Nephron (organoid): ENCODE measurements at regions not wholly inside any gene's neighbourhood (a gene's known extent, or its start where the extent isn't known, plus 50 kb on each side); places are given as distances from the start of the nearest gene placed in this dataset.

Experiments used
- H3K27ac Mint-ChIP-seq, 3 experiments: 2 replicates each; pipeline ENCODE4 v1.8.0; 2020; ENCODE audit warnings: mixed read lengths in 3 of 3, mild to moderate bottlenecking in 2 of 3, moderate library complexity in 1 of 3
- H3K27me3 Mint-ChIP-seq: 2 replicates; pipeline ENCODE4 v1.8.0; 2021; ENCODE audit warnings: low read depth, mild to moderate bottlenecking, moderate library complexity, mixed read lengths
- H3K36me3 Mint-ChIP-seq: 2 replicates; pipeline ENCODE4 v1.8.0; 2020; ENCODE audit warnings: low read depth, mixed read lengths
- H3K4me1 Mint-ChIP-seq: 2 replicates; pipeline ENCODE4 v1.8.0; 2020; ENCODE audit warnings: mixed read lengths
- H3K4me3 Mint-ChIP-seq, 3 experiments: 2 replicates each; pipeline ENCODE4 v1.8.0; 2020; ENCODE audit warnings: mild to moderate bottlenecking in 3 of 3, mixed read lengths in 3 of 3, moderate library complexity in 2 of 3
- H3K9me3 Mint-ChIP-seq: 2 replicates; pipeline ENCODE4 v1.8.0; 2020; ENCODE audit warnings: mixed read lengths
- CTCF ChIP-seq, 3 experiments: fragments of 200-600 bp; sonication (generic); IDR thresholded peaks; one replicate each; pipeline ENCODE4 v1.5.0; 2021; ENCODE audit warnings: antibody characterized with exemption in 3 of 3; ENCODE audit not compliant: unreplicated experiment in 3 of 3

- no peaks in the 10 kb centered on the region for H3K36me3 Mint-ChIP-seq
- H3K27me3 Mint-ChIP-seq: no peaks in the 10 kb centered on the region
- no peak overlapping the region for H3K27ac Mint-ChIP-seq
- H3K4me1 Mint-ChIP-seq: no peaks in the 10 kb centered on the region
- no peak overlapping the region for H3K4me3 Mint-ChIP-seq
- H3K9me3 Mint-ChIP-seq: no peaks in the 10 kb centered on the region
- TF ChIP-seq CTCF (IDR thresholded peaks at IDR 0.05; ENCODE audit: unreplicated experiment in 3 of 3): no peak
Measured at GRCh38 chr13:63972328-63972727, 2556.7 kb upstream of the PCDH20 start.

- Mint-ChIP-seq H3K9me3 (peaks cover 18% of the 10 kb centered on the region), H3K36me3 (no peaks in the 10 kb centered on the region), H3K4me1 (no peaks in the 10 kb centered on the region), H3K4me3 (no peak overlapping the region), H3K27me3 (no peaks in the 10 kb centered on the region), H3K27ac (no peak overlapping the region)
- no peak for TF ChIP-seq CTCF (IDR thresholded peaks at IDR 0.05; ENCODE audit: unreplicated experiment in 3 of 3)
Measured at GRCh38 chr13:63954683-63955082, 2539.0 kb upstream of the PCDH20 start.

- Mint-ChIP-seq H3K36me3 (no peaks in the 10 kb centered on the region), H3K27ac (no peak overlapping the region), H3K27me3 (no peaks in the 10 kb centered on the region), H3K9me3 (peaks cover 5% of the 10 kb centered on the region), H3K4me1 (no peaks in the 10 kb centered on the region), H3K4me3 (no peak overlapping the region)
- no peak for TF ChIP-seq CTCF (IDR thresholded peaks at IDR 0.05; ENCODE audit: unreplicated experiment in 3 of 3)
Measured at GRCh38 chr13:63948045-63948444, 2532.4 kb upstream of the PCDH20 start.

GRCh38 chr13:63944911-63945310 is 2529.3 kb upstream of the PCDH20 start:
- Mint-ChIP-seq H3K36me3 (no peaks in the 10 kb centered on the region), H3K4me3 (no peak overlapping the region), H3K27me3 (no peaks in the 10 kb centered on the region), H3K4me1 (no peaks in the 10 kb centered on the region), H3K9me3 (no peaks in the 10 kb centered on the region), H3K27ac (no peak overlapping the region)
- no peak for TF ChIP-seq CTCF (IDR thresholded peaks at IDR 0.05; ENCODE audit: unreplicated experiment in 3 of 3)

- H3K4me1 Mint-ChIP-seq: no peaks in the 10 kb centered on the region
- H3K27me3 Mint-ChIP-seq: no peaks in the 10 kb centered on the region
- no peaks in the 10 kb centered on the region for H3K36me3 Mint-ChIP-seq
- TF ChIP-seq CTCF (IDR thresholded peaks at IDR 0.05; ENCODE audit: unreplicated experiment in 3 of 3): no peak
- no peak overlapping the region for H3K27ac Mint-ChIP-seq
- H3K9me3 Mint-ChIP-seq: peaks cover 2% of the 10 kb centered on the region
- H3K4me3 Mint-ChIP-seq: no peak overlapping the region
Measured at GRCh38 chr13:63942372-63942771, 2526.7 kb upstream of the PCDH20 start.

- Mint-ChIP-seq H3K4me1 (no peaks in the 10 kb centered on the region), H3K27ac (no peak overlapping the region), H3K36me3 (no peaks in the 10 kb centered on the region), H3K4me3 (no peak overlapping the region), H3K27me3 (no peaks in the 10 kb centered on the region), H3K9me3 (peaks cover 7% of the 10 kb centered on the region)
- TF ChIP-seq CTCF (IDR thresholded peaks at IDR 0.05; ENCODE audit: unreplicated experiment in 3 of 3): no peak
Measured at GRCh38 chr13:63938851-63939250, 2523.2 kb upstream of the PCDH20 start.
